ENCODE measurements at regions not wholly inside any gene's neighbourhood (a gene's known extent, or its start where the extent isn't known, plus 50 kb on each side); places are given as distances from the start of the nearest gene placed in this dataset.

- TF ChIP-seq, protein P1, sequence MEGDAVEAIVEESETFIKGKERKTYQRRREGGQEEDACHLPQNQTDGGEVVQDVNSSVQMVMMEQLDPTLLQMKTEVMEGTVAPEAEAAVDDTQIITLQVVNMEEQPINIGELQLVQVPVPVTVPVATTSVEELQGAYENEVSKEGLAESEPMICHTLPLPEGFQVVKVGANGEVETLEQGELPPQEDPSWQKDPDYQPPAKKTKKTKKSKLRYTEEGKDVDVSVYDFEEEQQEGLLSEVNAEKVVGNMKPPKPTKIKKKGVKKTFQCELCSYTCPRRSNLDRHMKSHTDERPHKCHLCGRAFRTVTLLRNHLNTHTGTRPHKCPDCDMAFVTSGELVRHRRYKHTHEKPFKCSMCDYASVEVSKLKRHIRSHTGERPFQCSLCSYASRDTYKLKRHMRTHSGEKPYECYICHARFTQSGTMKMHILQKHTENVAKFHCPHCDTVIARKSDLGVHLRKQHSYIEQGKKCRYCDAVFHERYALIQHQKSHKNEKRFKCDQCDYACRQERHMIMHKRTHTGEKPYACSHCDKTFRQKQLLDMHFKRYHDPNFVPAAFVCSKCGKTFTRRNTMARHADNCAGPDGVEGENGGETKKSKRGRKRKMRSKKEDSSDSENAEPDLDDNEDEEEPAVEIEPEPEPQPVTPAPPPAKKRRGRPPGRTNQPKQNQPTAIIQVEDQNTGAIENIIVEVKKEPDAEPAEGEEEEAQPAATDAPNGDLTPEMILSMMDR (IDR thresholded peaks at IDR 0.05): no peak
- TF ChIP-seq POLR2A (IDR thresholded peaks at IDR 0.05): no peak
Observed at GRCh38 chr9:75715360-75715759, 175.1 kb upstream of the PCSK5 start.

All from testis (tissue), 2 donors.